Astrocyte (in vitro differentiated cells and primary cell): ENCODE measurements at regions not wholly inside any gene's neighbourhood (a gene's known extent, or its start where the extent isn't known, plus 50 kb on each side); places are given as distances from the start of the nearest gene placed in this dataset.

ENCODE experiments used
- DNase-seq: peaks from one replicate; pipeline ENCODE4 v3.0.0-alpha.2; 2010; ENCODE audit warnings: low read depth
- FAIRE-seq: peaks from 2 replicates; lab custom pipeline; 2011; peaks lifted over from hg19 to GRCh38; lab: Jason Lieb, UNC
- H2AFZ ChIP-seq: 2 replicates; pipeline ENCODE4 v1.6.0; 2012; ENCODE audit warnings: low read depth, low read length, inconsistent platforms
- H3K27ac ChIP-seq: 2 replicates; pipeline ENCODE4 v1.5.1; 2011; ENCODE audit warnings: low read depth, low read length, inconsistent platforms
- H3K27me3 ChIP-seq: 2 replicates; pipeline ENCODE4 v1.6.0; 2011; ENCODE audit warnings: low read length, inconsistent platforms; ENCODE audit not compliant: insufficient read depth
- H3K36me3 ChIP-seq: 2 replicates; pipeline ENCODE4 v1.5.1; 2011; ENCODE audit warnings: low read length, inconsistent platforms; ENCODE audit not compliant: insufficient read depth
- H3K4me1 ChIP-seq: 2 replicates; pipeline ENCODE4 v1.5.1; 2011; ENCODE audit warnings: low read length, inconsistent platforms; ENCODE audit not compliant: insufficient read depth
- H3K4me2 ChIP-seq: 2 replicates; pipeline ENCODE4 v1.6.0; 2012; ENCODE audit warnings: low read length, inconsistent platforms
- H3K4me3 ChIP-seq: 2 replicates; pipeline ENCODE4 v1.5.1; 2011; ENCODE audit warnings: low read depth, mild to moderate bottlenecking, low read length, inconsistent platforms; ENCODE audit not compliant: insufficient read depth
- H3K79me2 ChIP-seq: 2 replicates; pipeline ENCODE4 v1.6.0; 2012; ENCODE audit warnings: mild to moderate bottlenecking, low read length, inconsistent platforms; ENCODE audit not compliant: insufficient read depth
- H3K9ac ChIP-seq: 2 replicates; pipeline ENCODE4 v1.6.0; 2012; ENCODE audit warnings: mild to moderate bottlenecking, low read length, inconsistent platforms
- H3K9me3 ChIP-seq: 2 replicates; pipeline ENCODE4 v1.5.1; 2012; ENCODE audit warnings: low read depth, mild to moderate bottlenecking, low read length, inconsistent platforms; ENCODE audit not compliant: insufficient read depth
- H4K20me1 ChIP-seq: 2 replicates; pipeline ENCODE4 v1.6.0; 2012; ENCODE audit warnings: low read length, inconsistent platforms; ENCODE audit not compliant: insufficient read depth
- H3K27ac Mint-ChIP-seq: one replicate; pipeline ENCODE4 v1.8.0; 2021; ENCODE audit warnings: mild to moderate bottlenecking, mixed read lengths; ENCODE audit not compliant: unreplicated experiment
- H3K27me3 Mint-ChIP-seq: one replicate; pipeline ENCODE4 v1.8.0; 2021; ENCODE audit warnings: low read depth, mixed read lengths; ENCODE audit not compliant: unreplicated experiment
- H3K36me3 Mint-ChIP-seq: one replicate; pipeline ENCODE4 v1.8.0; 2021; ENCODE audit warnings: low read depth, mixed read lengths; ENCODE audit not compliant: unreplicated experiment
- H3K4me1 Mint-ChIP-seq: one replicate; pipeline ENCODE4 v1.8.0; 2021; ENCODE audit warnings: low read depth, mixed read lengths; ENCODE audit not compliant: unreplicated experiment
- H3K4me3 Mint-ChIP-seq: one replicate; pipeline ENCODE4 v1.8.0; 2021; ENCODE audit warnings: mild to moderate bottlenecking, moderate library complexity, mixed read lengths; ENCODE audit not compliant: unreplicated experiment
- H3K9me3 Mint-ChIP-seq: one replicate; pipeline ENCODE4 v1.8.0; 2021; ENCODE audit warnings: mild to moderate bottlenecking, mixed read lengths; ENCODE audit not compliant: unreplicated experiment
- CTCF ChIP-seq: IDR thresholded peaks from 2 replicates; pipeline ENCODE4 v1.5.1; 2011; ENCODE audit warnings: low read depth, mild to moderate bottlenecking, inconsistent platforms, low read length, moderate library complexity; ENCODE audit not compliant: insufficient read depth
- EZH2 ChIP-seq: IDR thresholded peaks from 2 replicates; pipeline ENCODE4 v1.6.1; 2012; ENCODE audit warnings: mild to moderate bottlenecking, low read length, inconsistent platforms; ENCODE audit not compliant: insufficient read depth

- H3K27me3 Mint-ChIP-seq = no peaks in the 10 kb centered on the region
- H3K9me3 ChIP-seq = peaks cover 8% of the 10 kb centered on the region
- H3K9me3 Mint-ChIP-seq = peaks cover 10% of the 10 kb centered on the region
- FAIRE-seq (no peak), DNase-seq (no peak)
- peaks cover 11% of the 10 kb centered on the region for H3K4me1 Mint-ChIP-seq
- no peaks in the 10 kb centered on the region for H3K36me3 ChIP-seq
- H3K36me3 Mint-ChIP-seq = no peaks in the 10 kb centered on the region
- no peak overlapping the region for H3K4me2 ChIP-seq
- no peak overlapping the region for H3K4me3 Mint-ChIP-seq
- peaks cover 7% of the 10 kb centered on the region for H3K4me1 ChIP-seq
- H2AFZ ChIP-seq = no peak overlapping the region
- H3K27me3 ChIP-seq = no peaks in the 10 kb centered on the region
- H3K4me3 ChIP-seq = no peak overlapping the region
- no peak overlapping the region for H3K27ac ChIP-seq
- TF ChIP-seq EZH2 (no peak), CTCF (no peak)
- H3K9ac ChIP-seq = no peak overlapping the region
- H3K27ac Mint-ChIP-seq = no peak overlapping the region
- no peaks in the 10 kb centered on the region for H4K20me1 ChIP-seq
- no peaks in the 10 kb centered on the region for H3K79me2 ChIP-seq
These were observed 74.4 kb upstream of the FBXL4 start for GRCh38 chr6:99022039-99022609.

- H3K27ac ChIP-seq = no peak overlapping the region
- H3K36me3 ChIP-seq = no peaks in the 10 kb centered on the region
- DNase-seq (peak; percentile 40), FAIRE-seq (no peak)
- Mint-ChIP-seq H3K4me1 (peaks cover 21% of the 10 kb centered on the region), H3K4me3 (no peak overlapping the region), H3K27ac (no peak overlapping the region), H3K27me3 (no peaks in the 10 kb centered on the region), H3K36me3 (no peaks in the 10 kb centered on the region), H3K9me3 (no peaks in the 10 kb centered on the region)
- H3K4me1 ChIP-seq = peaks cover 7% of the 10 kb centered on the region
- no peak overlapping the region for H3K4me2 ChIP-seq
- H3K79me2 ChIP-seq = no peaks in the 10 kb centered on the region
- no peak for TF ChIP-seq EZH2
- no peak for TF ChIP-seq CTCF
- H4K20me1 ChIP-seq = no peaks in the 10 kb centered on the region
- H2AFZ ChIP-seq = peak overlapping the region; percentile 7
- H3K4me3 ChIP-seq = no peak overlapping the region
- no peaks in the 10 kb centered on the region for H3K27me3 ChIP-seq
- no peak overlapping the region for H3K9ac ChIP-seq
- H3K9me3 ChIP-seq = no peaks in the 10 kb centered on the region
These were observed 71.6 kb upstream of the FBXL4 start for GRCh38 chr6:99019381-99019780.

GRCh38 chr6:99017150-99017549 is 69.4 kb upstream of the FBXL4 start:
- peaks cover 26% of the 10 kb centered on the region for H3K4me1 ChIP-seq
- H3K79me2 ChIP-seq = no peaks in the 10 kb centered on the region
- FAIRE-seq = no peak
- H3K36me3 Mint-ChIP-seq = no peaks in the 10 kb centered on the region
- no peak overlapping the region for H2AFZ ChIP-seq
- no peak overlapping the region for H3K9ac ChIP-seq
- H3K9me3 Mint-ChIP-seq = no peaks in the 10 kb centered on the region
- TF ChIP-seq CTCF = no peak
- no peak for TF ChIP-seq EZH2
- peaks cover 37% of the 10 kb centered on the region for H3K4me1 Mint-ChIP-seq
- H3K27me3 ChIP-seq = no peaks in the 10 kb centered on the region
- H3K27ac Mint-ChIP-seq = peak overlapping the region; percentile 28
- H3K4me2 ChIP-seq = no peak overlapping the region
- no peak for DNase-seq
- H3K4me3 Mint-ChIP-seq = no peak overlapping the region
- H3K27me3 Mint-ChIP-seq = no peaks in the 10 kb centered on the region
- H3K9me3 ChIP-seq = no peaks in the 10 kb centered on the region
- no peaks in the 10 kb centered on the region for H4K20me1 ChIP-seq
- no peaks in the 10 kb centered on the region for H3K36me3 ChIP-seq
- no peak overlapping the region for H3K4me3 ChIP-seq
- H3K27ac ChIP-seq = no peak overlapping the region
